NCI-H526 (cell line): ENCODE measurements at regions not wholly inside any gene's neighbourhood (a gene's known extent, or its start where the extent isn't known, plus 50 kb on each side); places are given as distances from the start of the nearest gene placed in this dataset.

Experiments used
- DNase-seq, 2 experiments: peaks; one replicate each; lab custom pipeline; 2025; lab: John Stamatoyannopoulos, UW

GRCh38 chr20:40232273-40232672 lies 456.8 kb downstream of the MAFB start:
- DNase-seq, result no peak

- no peak for DNase-seq
Measured at GRCh38 chr20:40230486-40230885, 458.6 kb downstream of the MAFB start.

- DNase-seq, result no peak
Measured at GRCh38 chr20:40225596-40225995, 463.4 kb downstream of the MAFB start.

- no peak for DNase-seq
Measured at GRCh38 chr20:40223810-40224209, 465.2 kb downstream of the MAFB start.

GRCh38 chr20:40218971-40219370 lies 470.1 kb downstream of the MAFB start:
- DNase-seq, result no peak

- DNase-seq, result no peak
Measured at GRCh38 chr20:40218316-40218969, 470.6 kb downstream of the MAFB start.

GRCh38 chr20:40207655-40208054 lies 481.4 kb downstream of the MAFB start:
- no peak for DNase-seq

- no peak for DNase-seq
Measured at GRCh38 chr20:40205971-40206370, 483.1 kb downstream of the MAFB start.

GRCh38 chr20:40203032-40203431 lies 486.0 kb downstream of the MAFB start:
- no peak for DNase-seq

- DNase-seq, result no peak
Measured at GRCh38 chr20:40197691-40198090, 491.3 kb downstream of the MAFB start.

GRCh38 chr20:40196846-40197436 lies 492.1 kb downstream of the MAFB start:
- no peak for DNase-seq

- no peak for DNase-seq
Measured at GRCh38 chr20:40195742-40196141, 493.3 kb downstream of the MAFB start.

- no peak for DNase-seq
Measured at GRCh38 chr20:40192529-40192928, 496.5 kb downstream of the MAFB start.

- no peak for DNase-seq
Measured at GRCh38 chr20:40192081-40192480, 497.0 kb downstream of the MAFB start.

- DNase-seq, result no peak
Measured at GRCh38 chr20:40191573-40191972, 497.5 kb downstream of the MAFB start.

GRCh38 chr20:40189621-40190020 lies 499.4 kb downstream of the MAFB start:
- no peak for DNase-seq

- no peak for DNase-seq
Measured at GRCh38 chr20:40188319-40188718, 500.7 kb downstream of the MAFB start.

GRCh38 chr20:40186826-40187225 lies 502.2 kb downstream of the MAFB start:
- no peak for DNase-seq

- no peak for DNase-seq
Measured at GRCh38 chr20:40181676-40182075, 507.4 kb downstream of the MAFB start.

GRCh38 chr20:40176098-40176841 lies 512.8 kb downstream of the MAFB start:
- DNase-seq, result peak; percentile 30 to 49

- DNase-seq, result no peak
Measured at GRCh38 chr20:40175296-40175695, 513.7 kb downstream of the MAFB start.

GRCh38 chr20:40173872-40174271 lies 515.2 kb downstream of the MAFB start:
- DNase-seq, result no peak

- no peak for DNase-seq
Measured at GRCh38 chr20:40168981-40169620, 519.9 kb downstream of the MAFB start.
